NCI-H1048 (cell line): ENCODE measurements at regions not wholly inside any gene's neighbourhood (a gene's known extent, or its start where the extent isn't known, plus 50 kb on each side); places are given as distances from the start of the nearest gene placed in this dataset.

Experiments used
- DNase-seq: peaks from one replicate; lab custom pipeline; 2025; lab: John Stamatoyannopoulos, UW

DNA sequence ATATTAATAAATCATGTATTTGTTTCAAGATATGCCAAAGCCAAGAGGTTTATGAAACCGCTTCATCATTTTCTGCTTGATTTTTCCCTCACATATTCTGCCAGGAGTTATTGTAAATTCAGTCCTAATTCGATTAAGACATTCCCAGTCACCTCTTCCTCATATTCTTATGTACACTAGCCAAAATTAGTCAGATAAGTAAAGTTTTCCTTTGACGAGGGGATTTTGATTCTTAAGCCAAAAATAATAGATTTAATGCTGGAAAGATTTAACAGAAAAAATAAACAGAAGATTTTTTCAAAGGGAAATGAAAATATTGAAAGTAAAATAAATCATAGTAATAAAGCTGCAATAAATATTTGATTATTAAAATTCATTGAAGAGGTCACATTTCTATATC is 51.0 kb upstream of the VEGFC start:
- no peak for DNase-seq

DNA sequence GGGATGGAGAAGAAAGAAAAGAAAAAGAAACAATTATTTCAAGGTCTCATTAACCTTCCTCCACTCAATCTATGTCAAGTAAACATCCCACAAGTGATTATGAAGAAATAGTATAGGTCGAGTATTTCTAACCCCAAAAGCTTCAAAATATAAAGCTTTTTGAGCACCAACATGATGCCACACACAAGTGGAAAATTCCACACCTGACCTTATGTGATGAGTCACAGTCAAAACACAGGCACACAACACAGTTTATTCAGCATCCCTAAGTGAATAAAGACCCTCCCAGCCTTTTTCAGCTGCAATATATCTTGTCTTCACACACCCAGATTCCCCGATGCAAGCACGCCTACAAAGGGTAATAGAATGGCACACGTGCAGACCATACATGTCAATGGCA is 51.7 kb upstream of the VEGFC start:
- no peak for DNase-seq

DNA sequence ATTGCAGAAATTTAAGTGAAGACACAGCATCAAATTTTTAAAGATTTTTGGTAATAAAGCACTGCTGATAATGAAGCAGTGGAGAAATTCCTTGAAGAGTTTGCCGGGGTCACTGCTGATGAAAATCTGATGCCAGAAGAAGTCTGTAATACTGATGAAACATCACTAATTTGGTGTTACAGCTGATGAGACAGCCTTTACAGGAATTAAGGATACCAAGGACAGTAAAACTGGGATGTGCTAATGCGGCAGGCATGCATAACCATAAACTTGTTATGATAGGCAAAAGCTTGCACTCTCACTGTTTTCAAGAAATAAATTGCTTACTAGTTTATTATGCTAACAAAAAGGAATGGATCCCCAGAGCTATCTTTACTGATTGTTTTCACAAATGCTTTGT is 52.9 kb upstream of the VEGFC start:
- DNase-seq, result no peak

DNA sequence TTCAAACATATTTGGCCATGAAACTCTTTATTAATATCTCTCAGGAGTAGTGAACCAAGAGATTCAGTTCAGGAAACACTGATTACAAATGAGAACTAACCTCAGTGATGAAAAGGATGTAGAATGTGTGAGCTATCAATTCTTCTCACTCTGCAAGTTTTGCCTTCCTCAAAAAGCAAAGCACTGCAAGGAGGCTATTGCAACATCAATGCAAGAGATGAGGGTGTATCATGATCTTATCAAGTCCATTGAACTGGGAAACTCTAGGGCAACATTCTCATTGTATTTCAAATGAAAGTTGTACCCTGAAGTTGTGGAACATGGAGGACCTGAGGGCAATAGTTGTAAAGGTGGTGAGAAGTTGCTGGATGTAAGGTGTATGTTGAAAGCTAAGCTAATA is 56.4 kb upstream of the VEGFC start:
- no peak for DNase-seq

DNA sequence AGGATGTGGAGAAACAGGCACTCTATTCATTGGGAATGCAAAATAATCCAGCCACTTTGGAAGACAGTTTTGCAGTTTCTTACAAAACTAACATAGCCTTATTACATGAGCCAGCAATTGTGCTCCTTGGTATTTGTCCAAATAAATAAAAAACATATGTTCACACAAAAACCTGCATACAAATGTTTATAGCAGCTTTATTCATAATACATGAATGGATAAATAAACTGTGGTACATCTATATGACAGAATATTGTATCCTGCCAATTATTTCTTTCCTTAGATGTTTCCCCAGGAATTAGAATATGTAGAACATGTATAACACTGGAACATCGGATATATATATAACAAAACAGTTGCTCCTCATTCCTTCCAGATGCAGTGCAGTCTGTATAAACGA is 57.7 kb upstream of the VEGFC start:
- DNase-seq, result no peak

DNA sequence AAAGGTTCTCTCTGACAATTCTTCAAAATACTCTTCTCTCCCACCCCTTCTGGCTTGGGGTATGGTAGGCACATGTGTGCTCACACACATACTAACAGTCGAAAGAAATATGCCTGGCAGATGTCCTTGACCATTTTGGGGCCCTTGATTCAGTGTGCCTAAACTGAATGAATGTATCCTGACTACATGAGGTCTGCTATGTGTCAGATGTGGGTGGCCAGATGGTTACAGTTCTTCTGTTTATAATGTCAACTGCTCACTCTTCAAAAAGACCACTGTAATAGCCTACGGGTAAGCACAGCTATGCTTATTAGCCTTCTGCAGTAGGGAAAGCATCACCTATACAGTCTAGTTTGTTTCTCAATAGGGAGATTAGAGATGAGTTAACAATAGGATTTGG is 63.7 kb upstream of the VEGFC start:
- no peak for DNase-seq

DNA sequence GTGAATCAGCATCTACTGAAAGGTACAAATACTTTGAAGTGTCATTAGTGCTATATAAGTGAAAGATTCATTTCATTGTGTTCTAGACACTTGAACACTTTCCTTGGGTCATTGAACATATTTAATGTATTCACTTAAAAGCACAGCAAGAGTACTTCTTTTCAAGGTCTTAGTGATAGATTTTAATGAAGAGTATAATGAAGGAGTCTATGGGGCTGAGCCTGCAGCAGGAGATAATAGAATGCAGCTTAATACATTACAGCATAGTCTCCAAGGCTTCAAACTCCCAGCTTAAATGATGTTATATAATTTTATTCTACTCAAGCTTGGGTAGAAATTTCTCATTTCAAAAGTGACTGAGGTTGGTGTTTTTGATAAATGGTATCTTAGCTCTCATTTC is 66.1 kb upstream of the VEGFC start:
- no peak for DNase-seq

DNA sequence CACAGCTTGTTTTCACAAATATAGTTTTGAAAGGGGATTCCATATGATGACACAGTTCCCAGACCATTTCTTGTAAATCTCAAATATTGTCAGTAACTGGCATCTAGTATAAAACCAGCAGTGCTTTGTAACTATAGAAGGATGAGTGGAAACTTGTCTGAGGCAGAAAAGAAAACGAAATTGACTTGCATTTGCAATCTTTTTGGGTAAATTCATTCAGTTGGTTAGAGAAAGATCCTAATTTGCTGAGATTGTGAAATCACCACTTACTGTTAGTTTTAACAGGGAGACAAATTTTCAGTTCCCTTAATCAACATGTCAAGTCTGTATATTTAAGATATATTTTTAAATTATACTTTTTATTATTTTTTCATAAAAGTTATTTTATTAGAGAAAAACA is 71.5 kb upstream of the VEGFC start:
- no peak for DNase-seq

DNA sequence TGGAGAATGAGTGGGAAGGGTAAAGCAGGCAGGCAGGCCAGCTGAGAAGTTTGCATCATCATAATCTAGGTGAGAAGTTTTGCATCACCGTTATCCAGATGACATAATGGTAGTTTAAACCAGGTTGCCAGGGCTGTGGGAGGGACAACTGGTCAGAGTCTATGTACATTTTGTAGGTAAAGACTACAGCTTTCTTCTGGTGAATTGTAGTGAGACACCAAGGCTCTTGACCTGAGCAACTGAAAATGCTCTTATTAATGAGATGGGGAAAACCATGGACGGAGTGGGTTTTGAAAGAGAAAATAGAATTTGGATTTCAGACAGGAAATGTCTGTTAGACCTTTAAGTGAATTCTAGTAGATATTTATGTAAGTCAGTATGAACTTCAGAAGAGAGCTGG is 76.0 kb upstream of the VEGFC start:
- no peak for DNase-seq

DNA sequence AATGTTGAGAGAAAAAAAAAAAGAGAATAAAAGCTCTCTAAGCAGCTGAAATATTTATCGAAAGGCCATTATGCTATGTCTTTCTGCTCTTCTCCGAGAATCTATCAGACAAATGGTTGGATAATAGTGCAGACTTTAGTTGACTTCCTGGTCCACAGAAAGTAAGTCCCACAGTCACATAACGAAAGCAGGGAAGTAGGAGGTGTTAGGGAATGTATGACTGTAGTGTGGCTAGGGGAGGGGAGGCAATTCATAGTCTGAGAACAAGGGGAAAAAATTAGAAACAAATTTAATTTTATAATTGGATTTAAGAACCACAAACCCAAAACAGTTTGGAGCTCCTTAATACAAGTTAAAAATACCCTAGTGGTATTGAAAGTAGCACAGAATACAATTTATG is 79.7 kb upstream of the VEGFC start:
- no peak for DNase-seq

DNA sequence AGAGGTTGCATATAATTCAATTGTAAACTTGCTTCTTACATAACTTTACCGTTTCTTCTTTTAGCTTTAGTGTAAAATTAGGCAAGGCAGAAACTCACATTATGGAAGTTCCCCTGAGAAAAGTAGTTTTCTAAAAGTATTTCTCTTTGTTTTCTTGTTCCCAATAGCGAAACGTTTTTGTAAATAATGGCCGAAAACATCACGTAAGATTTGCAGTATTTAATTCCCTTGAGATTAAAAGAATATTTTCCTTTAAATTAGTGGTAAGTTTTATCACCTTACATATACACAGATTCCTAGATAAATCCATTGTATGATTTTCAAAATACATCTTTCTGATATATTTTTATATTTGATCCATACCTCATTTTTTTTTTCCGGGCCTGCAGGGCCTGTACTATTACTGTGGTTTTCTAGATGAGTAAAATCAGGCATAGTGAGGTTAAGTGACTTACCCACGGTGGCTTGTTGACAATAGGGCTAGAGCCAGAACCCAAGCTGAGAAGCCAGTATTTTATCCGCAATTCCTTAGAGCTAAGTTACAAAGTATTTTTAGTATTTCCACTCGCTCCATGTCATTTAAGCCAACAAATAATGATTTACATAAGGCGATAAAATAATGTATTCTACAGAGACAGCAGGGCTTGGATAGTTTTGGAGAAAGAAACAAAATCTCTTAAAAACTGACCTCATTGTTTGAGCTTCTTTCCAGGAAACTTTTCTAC is 82.2 kb upstream of the VEGFC start:
- DNase-seq, result no peak

DNA sequence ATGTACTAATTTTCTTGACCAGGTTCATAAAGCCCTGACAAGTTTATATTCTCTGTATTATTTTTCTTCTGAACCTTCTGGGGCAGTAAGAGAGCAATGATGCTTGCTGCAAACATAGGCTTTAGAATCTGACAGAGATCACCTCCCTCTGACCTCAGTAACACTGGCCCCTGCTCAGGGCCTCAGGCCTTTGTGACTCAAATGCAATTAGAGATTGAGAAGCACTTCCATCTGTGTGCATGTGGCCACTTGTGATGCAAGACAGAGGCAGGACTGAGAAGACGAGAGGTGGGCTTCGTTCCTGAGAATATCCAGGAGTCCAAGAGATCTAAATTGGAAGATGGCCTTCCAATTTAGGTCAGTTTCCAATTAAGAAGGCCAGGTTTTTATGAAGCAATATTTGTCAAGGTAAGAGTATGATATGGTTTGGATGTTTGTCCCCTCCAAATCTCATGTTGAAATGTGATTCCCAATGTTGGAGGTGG is 82.8 kb upstream of the VEGFC start:
- no peak for DNase-seq

DNA sequence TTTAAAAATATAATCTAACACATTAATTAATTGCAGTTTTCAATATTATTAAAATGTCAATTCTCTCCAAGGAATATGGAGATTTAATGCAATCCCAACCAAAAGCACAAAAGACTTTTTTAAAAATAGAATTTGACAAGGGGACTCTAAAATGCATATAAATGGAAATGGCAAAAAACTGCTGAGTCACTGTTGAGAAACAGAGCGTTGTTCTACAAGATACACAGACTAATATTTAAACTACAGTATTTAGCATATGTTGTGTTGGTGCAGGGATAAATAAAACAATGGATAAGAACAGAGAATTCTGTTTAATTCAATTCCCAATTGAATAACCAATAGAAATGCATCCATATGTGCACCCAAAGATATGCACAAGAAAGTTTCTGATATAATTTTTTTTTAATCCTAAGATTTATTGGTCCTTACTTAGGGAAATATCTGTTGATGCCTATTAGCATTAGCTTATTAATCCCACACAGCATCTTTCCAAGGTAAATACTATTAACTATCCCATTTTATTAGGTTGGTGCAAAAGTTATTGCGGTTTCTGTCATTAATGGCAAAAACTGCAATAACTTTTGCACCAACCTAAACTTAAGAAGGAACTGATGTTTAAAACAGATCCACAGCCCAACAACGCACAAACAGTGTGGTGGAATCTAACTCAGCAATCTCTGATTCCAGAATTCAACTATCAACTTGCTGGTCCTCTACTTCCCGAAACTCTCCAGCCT is 86.8 kb upstream of the VEGFC start:
- no peak for DNase-seq

DNA sequence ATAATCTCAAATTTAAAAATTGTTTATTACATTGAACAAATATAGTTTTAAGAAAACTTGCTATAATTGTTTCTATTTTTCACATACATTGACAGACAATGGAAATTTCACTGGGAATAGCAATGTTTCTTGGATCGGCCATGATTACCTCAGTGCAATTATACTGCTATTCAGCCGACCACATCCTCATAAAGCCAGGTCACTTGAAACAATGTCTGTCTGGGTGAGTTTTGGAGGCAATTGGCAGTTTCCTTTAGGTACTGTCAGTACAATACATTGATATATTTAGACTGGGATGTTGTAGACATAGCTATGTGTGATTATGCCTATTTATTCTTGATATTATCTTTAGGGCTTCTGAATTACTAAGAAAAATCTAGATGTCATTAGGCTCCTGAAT is 89.5 kb upstream of the VEGFC start:
- DNase-seq, result no peak

DNA sequence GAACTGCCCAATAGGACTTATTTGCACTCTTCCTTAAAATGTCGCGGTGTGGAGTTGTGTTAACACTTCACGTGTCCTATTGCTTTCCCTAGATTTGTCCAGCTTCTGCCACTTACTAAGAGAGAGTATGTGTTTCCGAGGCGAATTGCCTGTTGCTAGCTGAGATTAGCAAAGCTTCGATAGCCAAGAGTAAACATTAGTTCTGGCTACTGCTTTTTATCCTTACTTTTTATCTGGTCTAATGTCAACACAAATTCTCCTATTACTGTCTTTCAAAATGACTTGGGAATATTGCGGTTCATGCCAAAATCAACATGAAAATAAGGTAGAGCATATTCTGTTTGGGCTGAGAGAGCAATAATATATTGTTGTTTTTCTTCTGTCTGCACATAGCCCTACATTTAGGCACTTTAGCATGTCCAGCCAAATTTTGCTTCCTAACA is 90.4 kb upstream of the VEGFC start:
- no peak for DNase-seq

DNA sequence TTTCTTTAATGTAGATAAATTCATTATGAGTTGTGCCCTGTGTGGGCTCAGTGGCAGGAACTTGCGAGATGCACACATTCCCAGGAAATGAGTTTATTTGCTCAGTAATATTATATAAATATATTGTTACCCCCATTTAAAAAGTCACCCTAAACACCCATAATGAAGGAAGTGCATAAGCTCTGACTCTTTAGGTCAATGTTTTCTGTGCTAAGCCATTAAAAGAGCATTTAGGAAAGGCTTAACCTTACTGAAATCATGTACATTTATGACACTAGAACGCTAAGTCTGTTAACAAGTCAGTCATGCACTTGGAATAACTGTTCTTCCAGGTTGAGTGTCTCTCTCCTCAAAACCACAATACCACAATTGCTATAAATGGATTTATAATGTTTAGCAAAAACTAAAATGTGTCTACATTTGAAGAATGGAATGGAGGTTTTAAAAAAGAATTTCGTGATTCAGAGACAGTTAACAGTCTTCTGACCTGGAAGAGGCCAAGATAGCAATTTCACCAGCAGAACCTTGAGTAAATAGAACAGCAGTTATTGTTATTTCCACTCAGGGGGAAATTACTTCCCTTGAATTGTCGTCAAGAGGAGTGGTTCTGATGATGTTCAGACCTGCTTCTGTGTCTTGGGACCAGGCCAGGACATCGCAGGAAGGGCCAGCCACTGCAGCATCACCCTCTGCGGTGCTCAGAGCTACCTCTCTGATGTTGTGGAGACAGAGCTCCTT is 91.1 kb upstream of the VEGFC start:
- no peak for DNase-seq

DNA sequence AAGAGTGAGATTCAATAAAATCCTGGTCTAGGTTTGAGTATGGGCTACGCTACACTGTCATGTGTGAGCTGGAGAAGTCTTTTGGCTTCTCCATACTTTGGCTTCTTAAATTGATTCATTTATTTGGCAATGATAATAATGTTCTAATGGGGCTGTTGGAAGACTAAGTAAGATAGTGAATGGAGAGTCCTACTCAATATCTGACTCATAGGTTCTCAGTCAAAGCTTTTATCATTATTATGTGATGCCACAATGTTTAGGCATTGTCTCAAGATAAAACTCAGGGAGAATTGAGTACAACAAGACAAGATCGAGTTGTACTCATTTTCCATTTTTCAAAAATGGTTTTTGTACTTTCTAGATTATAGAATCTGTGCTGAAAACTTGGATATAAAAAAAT is 92.5 kb upstream of the VEGFC start:
- DNase-seq, result no peak

DNA sequence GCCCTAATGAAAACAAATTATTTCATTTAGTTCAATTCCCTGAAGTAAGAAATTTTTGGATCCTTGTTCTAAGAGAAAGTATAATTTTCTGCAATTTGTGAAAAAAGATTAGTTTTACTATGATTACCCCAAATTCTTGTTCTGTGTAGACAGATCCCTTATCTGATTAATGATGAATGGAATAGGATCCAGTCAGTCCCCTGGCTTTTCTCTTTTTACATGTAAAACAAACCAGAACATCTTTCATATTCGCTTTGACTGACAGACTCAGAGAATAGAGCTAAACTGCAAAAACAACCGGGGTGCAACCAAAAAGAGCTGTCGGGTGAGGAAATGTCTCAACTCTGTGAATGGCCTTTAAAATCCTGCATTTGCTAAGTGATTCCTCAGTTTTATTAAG is 93.4 kb upstream of the VEGFC start:
- no peak for DNase-seq

DNA sequence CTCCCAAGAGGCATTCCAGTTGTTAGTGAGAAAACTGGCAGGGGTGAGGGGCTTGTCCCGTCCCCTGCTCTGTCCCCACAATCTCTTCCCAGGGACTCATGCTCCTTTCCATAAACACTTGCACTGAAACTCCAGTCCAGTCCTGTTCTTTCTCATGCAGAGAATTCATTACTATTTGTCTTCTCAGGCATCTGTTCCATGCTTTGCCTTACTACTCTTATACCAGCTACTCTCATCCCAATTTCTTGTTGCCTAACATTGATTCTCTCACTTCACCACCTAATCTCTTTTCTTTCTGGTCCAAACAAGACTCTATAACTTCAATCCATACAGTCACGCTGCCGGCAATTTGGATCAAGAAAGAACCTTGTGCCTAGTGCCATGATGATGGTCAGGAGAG is 97.1 kb upstream of the VEGFC start:
- no peak for DNase-seq

DNA sequence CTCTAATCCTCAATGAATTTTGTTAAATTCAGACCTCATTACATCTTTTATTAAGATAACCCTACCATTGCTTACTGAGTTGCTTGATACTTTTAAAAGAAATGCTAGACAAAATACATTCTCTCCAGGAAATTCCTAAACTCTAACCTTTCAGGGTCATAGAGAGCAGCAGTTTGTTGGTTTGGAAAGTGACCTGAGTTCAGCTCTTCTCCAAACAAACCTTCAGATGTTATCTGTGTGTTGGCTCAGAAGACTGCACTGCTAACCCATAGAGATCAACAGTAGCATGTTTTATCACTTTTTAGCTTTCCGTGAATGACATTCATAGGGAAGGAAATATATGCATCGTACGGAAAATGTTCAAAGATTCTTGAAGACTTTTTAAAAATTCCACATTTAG is 101.8 kb upstream of the VEGFC start:
- DNase-seq, result no peak

DNA sequence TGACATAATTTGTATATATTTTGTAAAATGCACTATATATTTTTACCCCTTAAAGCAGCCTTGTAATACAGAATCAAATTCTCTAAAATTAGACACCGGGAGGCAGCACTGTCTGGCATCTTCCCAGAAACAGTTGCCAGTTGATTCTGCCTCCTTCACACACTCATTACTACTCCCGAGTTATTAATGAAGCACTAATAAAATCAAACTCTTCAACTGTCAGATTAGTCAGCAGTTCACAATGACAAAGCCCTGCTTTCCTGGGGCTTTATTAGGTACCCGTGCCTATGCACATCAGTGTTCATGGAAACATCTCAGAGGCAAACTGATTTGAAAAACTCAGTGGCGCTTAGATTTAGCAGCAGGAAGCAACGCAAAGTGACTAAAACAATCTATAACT is 103.5 kb upstream of the VEGFC start:
- no peak for DNase-seq

DNA sequence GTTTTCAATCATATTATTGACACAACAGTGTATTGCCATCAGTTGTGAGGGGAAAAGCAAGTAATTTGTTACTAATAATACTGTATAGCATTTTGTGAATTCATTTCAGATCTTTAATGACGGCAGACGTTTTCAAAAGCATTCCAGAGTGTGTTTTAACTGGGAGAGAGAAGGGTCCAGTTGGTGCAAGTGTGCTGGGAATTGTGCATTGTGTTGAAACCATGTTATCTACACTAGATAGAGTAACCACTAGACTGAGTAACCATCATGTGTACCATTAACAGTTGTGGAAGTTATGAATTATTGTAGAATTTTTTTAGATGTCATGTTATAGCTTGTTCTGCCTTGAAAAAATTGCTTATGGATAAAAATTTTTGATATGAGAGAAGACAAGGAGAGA is 104.5 kb upstream of the VEGFC start:
- no peak for DNase-seq

DNA sequence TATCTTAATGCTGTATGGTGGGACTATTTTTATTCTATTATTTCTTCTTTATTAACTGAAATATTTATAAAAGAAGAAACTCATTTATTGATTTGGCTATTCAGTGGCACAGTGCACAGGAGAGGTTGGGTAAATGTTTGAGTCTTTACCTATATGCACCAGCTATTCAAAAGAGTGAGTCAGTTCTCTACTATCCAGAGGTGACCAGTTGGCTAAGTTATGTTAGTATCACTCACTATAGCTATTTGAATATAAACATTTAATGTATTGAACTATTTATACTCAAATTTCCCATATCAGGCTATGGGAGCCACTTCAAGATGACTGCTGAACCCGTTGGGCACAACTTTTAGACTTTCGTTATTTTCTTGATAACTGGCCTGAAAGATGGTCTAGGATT is 106.1 kb upstream of the VEGFC start:
- DNase-seq, result no peak
